ENCODE measurements at regions not wholly inside any gene's neighbourhood (a gene's known extent, or its start where the extent isn't known, plus 50 kb on each side); places are given as distances from the start of the nearest gene placed in this dataset.
"Not testable (repeated sequence)": the region's sequence is repeated elsewhere in the genome, so short reads cannot be mapped to it uniquely, and the experiment has no call there.

GRCh38 chr6:167709776-167710336, 116.9 kb upstream of the AFDN start:
- DNase-seq (ENCODE audit: low read depth): not testable (repeated sequence)

- DNase-seq (ENCODE audit: low read depth): no peak
Observed at GRCh38 chr6:167710363-167710920, 116.3 kb upstream of the AFDN start.

GRCh38 chr6:167711211-167711610, 115.5 kb upstream of the AFDN start:
- no peak for DNase-seq (ENCODE audit: low read depth)

GRCh38 chr6:167711768-167712730, 114.7 kb upstream of the AFDN start:
- no peak for DNase-seq (ENCODE audit: low read depth)

GRCh38 chr6:167712731-167713475, 113.8 kb upstream of the AFDN start:
- DNase-seq (ENCODE audit: low read depth): no peak

- no peak for DNase-seq (ENCODE audit: low read depth)
Observed at GRCh38 chr6:167714152-167714551, 112.6 kb upstream of the AFDN start.

GRCh38 chr6:167717455-167717854, 109.3 kb upstream of the AFDN start:
- DNase-seq (ENCODE audit: low read depth): no peak

GRCh38 chr6:167717867-167718266, 108.8 kb upstream of the AFDN start:
- no peak for DNase-seq (ENCODE audit: low read depth)

GRCh38 chr6:167719920-167720319, 106.8 kb upstream of the AFDN start:
- no peak for DNase-seq (ENCODE audit: low read depth)

GRCh38 chr6:167720456-167721285, 106.0 kb upstream of the AFDN start:
- no peak for DNase-seq (ENCODE audit: low read depth)

- DNase-seq (ENCODE audit: low read depth): no peak
Observed at GRCh38 chr6:167721291-167721690, 105.4 kb upstream of the AFDN start.

GRCh38 chr6:167722634-167723309, 103.9 kb upstream of the AFDN start:
- DNase-seq (ENCODE audit: low read depth): no peak

- no peak for DNase-seq (ENCODE audit: low read depth)
Observed at GRCh38 chr6:167726043-167726621, 100.6 kb upstream of the AFDN start.

GRCh38 chr6:167730441-167730840, 96.3 kb upstream of the AFDN start:
- DNase-seq (ENCODE audit: low read depth): no peak

- DNase-seq (ENCODE audit: low read depth): no peak
Observed at GRCh38 chr6:167731216-167731615, 95.5 kb upstream of the AFDN start.

- DNase-seq (ENCODE audit: low read depth): no peak
Observed at GRCh38 chr6:167731731-167732422, 94.8 kb upstream of the AFDN start.

- DNase-seq (ENCODE audit: low read depth): no peak
Observed at GRCh38 chr6:167733740-167734661, 92.7 kb upstream of the AFDN start.

- DNase-seq (ENCODE audit: low read depth): no peak
Observed at GRCh38 chr6:167734662-167735083, 92.0 kb upstream of the AFDN start.
